ENCODE measurements at regions not wholly inside any gene's neighbourhood (a gene's known extent, or its start where the extent isn't known, plus 50 kb on each side); places are given as distances from the start of the nearest gene placed in this dataset.
"Not testable (repeated sequence)": the region's sequence is repeated elsewhere in the genome, so short reads cannot be mapped to it uniquely, and the experiment has no call there.

DNA sequence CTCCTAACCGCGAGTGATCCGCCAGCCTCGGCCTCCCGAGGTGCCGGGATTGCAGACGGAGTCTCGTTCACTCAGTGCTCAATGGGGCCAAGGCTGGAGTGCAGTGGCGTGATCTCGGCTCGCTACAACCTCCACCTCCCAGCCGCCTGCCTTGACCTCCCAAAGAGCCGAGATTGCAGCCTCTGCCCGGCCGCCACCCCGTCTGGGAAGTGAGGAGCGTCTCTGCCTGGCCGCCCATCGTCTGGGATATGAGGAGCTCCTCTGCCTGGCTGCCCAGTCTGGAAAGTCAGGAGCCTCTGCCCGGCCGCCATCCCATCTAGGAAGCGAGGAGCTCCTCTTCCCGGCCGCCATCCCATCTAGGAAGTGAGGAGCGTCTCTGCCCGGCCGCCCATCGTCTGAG is 58.8 kb upstream of the ANKRD30BL start:
- DNase-seq = not testable (repeated sequence)

- not testable (repeated sequence) for DNase-seq
These were observed 60.1 kb upstream of the ANKRD30BL start for GRCh38 chr2:132221886-132222285.

DNA sequence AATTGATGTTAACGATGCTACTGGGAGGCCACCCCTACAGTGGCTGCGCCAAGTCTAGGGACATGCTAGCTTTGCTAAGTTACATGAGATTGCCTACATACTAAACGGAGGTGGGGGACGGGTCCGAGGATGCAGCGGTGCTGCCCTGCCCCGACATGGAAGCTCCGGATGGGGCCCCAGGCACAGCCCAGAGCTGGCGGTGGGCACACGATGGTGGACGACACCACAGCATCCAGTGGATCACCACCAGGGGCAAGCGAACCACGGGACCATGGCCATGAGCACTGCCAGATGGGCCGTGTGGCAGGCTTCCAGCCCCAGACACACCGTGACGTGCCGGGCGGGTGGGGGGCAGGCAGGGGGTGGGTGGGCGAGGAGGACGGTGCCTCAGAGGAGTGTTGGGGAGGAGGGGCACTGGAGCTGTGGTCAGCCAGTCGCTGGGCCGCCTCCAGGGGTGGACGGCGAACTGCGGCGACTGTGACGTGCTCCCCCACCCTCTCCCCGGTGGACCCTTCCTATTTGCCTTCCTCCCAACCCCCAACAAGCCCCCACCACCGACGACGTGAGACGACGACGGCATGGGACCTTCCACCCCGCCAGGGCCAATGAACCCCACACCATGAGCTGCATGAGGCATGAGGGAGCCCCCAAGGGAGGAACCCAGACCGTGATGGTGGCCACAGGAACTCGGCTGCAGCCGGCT is 90.6 kb upstream of the ANKRD30BL start:
- no peak for DNase-seq

- no peak for DNase-seq
These were observed 91.1 kb upstream of the ANKRD30BL start for GRCh38 chr2:132252894-132253264.

DNA sequence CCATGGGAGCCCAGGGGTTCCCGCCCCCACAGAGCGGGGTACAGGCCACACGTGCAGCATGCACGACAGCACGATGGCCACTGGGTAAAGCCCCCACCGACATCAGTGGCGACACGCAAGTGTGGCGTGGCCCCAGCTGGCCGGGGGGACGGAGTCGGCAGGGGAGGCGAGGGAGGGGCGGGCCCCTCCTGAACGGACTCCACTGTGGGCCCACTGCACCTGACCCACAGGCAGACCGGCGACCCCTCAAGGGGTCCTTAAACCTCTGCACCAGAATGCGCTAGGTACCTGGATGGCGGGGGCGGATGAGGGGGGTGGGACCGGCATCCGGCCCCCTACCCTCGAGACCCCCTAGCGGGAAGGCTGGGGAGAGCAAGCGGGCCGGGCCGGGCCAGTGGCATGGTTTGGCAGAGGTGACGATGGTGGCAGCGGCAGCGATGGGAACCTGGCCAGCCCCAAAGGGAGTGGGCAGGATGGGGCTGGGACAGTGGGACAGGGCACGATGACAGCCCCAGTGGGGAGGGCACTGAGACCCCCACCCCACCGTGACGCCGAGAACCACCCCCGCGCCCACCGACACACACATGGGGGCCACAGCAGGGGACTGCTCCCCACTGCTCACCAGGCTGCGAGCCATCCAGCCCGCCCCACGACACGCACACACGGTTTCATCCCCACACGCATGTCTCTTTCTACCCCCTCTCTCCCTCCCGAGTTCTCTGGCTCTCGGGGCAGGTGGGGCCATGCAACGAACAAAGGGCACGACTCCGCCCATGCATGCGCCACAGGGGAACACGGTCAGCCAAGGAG is 91.9 kb upstream of the ANKRD30BL start:
- DNase-seq = no peak

- not testable (repeated sequence) for DNase-seq
These were observed 92.7 kb upstream of the ANKRD30BL start for GRCh38 chr2:132254306-132254919.

DNA sequence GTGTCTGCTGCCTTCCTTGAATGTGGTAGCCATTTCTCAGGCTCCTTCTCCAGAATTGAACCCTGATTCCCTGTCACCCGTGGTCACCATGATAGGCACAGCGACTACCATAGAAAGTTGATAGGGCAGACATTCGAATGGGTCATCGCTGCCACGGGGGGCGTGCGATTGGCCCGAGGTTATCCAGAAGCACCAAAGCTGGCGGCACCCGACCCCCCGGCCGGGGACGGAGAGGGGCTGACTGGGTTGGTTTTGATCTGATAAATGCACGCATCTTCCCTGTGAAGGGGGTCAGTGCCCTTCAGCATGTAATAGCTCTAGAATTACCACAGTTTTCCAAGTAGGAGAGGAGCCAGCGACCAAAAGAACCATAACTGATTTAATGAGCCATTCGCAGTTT is 94.0 kb upstream of the ANKRD30BL start:
- no peak for DNase-seq

DNA sequence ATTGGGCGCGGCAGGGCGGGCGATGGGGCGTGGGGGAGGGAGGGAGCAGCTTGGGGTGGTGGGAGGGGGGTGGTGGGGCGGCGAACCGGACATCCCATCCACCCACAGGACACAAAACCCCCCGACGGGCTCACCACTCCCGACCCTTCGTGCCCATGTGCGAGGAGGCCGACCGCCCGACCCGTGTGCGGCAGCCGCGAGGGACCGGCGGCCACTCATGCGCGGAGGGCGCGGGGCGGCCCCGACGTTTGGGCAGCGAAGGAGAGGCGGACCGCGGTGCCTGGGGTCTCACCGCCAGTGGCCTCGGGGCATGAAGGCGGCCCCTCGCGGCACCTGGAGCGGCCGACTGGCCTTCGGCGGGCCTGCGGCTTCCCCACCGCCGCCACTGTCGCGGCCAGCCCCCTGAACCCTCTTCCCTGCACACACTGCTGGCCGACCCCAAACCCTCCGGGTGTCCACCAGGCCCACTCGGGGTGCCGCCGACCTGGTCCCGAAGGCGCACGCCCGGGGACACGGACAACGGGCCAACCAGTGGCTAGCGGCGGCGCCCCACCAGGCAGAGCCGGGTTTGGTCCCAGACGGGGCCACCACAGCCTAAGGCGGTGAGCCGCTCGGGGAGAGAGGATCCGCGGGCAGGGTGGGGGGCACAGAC is 94.6 kb upstream of the ANKRD30BL start:
- no peak for DNase-seq

GRCh38 chr2:132256903-132257300 is 95.2 kb upstream of the ANKRD30BL start:
- not testable (repeated sequence) for DNase-seq

- not testable (repeated sequence) for DNase-seq
These were observed 95.8 kb upstream of the ANKRD30BL start for GRCh38 chr2:132257301-132258171.

DNA sequence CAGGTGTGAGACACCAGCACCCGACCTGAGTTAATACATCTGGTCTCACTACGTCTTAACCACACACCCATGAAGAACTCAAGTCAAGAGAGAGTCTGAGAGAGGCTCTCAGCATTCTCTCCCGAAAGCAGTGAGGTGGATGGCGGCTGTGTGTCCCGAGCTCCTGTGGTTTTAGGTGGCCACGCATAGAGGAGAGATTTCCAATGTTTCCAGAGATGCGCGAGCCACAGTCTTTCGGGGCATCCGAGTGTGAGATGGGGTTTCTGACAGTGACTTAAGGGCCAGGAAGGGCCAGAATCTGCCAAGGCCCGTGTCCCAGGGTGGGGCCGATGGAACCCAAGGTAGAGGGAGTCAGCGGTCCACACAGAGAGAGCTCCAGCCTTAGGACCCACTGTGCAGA is 97.5 kb upstream of the ANKRD30BL start:
- DNase-seq = not testable (repeated sequence)

DNA sequence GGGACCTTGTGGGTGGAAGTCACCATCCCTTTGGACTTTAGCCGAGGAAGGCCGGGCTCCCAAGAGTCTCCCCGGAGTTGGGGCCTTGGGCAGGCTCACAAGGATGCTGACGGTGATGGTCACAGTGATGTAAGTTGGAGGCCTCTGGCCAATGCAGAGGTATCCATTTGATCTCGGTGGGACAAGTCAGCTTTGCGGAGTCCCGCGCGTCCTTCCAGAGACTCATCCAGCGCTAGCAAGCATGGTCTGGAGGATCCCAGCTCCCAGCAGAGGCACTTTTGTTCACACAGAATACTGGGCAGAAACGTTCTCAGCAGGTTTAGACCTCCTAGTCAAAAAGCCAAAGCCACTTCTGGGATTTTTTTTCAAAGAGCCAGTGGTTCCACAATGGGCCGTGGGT is 103.8 kb upstream of the ANKRD30BL start:
- not testable (repeated sequence) for DNase-seq

DNA sequence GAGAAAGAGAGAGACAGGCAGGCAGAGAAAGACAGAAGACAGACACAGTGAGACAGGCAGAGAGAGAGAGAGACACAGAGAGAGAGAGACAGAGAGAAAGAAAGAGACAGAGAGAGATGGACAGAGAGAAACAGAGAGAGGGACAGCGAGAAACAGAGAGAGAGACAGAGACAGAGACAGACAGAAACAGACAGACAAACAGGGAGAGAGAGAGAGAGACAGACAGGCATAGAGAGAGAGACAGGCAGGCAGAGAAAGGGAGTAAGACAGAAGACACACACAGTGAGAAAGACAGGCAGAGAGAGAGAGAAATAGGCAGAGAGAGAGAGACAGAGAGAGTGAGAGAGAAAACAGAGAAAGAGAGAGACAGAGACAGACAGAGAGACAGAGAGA is 105.3 kb upstream of the ANKRD30BL start:
- no peak for DNase-seq

GRCh38 chr2:132267498-132268283 is 105.9 kb upstream of the ANKRD30BL start:
- DNase-seq = not testable (repeated sequence)

DNA sequence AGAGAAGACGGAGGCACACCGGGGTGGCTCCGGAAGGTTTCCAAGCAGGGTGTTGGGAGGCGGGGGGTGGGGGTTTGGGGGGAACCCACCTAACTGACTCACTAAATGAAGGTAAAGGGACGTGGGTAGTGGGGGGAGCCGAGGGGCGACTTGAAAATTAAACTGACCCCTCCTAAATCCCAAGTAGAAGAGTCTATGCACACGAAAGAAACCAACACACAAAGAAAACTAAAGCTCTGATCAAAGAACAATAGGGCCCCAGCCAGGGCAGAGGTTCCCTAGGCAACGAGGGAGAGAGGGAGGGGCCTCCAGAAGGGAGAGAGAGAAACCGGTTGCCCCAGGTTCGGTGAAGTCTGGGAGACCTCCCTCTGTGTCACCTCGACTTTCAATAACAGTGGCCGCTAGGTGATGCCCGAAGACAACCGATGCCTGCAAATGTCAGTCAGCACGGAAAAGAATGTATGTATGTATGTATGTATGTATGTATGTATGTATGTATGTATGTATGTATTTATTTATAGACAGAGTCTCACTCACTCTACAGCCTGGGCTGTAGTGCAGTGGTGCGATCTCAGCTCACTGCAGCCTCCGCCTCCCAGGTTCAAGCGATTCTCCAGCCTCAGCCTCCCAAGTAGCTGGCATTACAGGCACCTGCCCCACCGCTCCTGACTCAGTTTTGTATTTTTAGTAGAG is 106.7 kb upstream of the ANKRD30BL start:
- not testable (repeated sequence) for DNase-seq

DNA sequence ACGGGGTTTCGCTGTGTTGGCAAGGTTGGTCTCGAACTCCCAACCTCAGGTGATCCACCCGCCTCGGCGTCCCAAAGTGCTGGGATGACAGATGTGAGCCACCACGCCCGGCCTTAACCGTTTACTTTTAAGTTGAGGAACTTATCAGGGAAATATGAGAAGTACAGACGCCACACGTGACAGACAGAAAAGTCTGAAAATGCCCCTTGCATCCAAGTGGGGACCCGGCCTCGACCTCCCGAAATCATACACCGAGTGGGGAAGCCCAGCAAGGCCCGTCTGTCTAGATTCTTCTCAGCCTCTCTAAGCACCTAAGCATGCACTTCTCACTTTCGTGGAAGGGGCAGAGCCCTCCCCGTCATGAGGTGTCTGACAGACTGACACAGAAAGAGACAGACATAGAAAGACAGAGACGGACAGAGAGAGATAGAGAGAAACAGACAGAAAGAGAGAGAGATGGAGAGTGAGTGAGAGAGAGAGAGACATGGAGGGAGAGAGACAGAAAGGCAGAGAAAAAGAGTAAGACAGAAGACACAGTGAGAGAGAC is 107.3 kb upstream of the ANKRD30BL start:
- DNase-seq = no peak

GRCh38 chr2:132270255-132270654 is 108.5 kb upstream of the ANKRD30BL start:
- no peak for DNase-seq

DNA sequence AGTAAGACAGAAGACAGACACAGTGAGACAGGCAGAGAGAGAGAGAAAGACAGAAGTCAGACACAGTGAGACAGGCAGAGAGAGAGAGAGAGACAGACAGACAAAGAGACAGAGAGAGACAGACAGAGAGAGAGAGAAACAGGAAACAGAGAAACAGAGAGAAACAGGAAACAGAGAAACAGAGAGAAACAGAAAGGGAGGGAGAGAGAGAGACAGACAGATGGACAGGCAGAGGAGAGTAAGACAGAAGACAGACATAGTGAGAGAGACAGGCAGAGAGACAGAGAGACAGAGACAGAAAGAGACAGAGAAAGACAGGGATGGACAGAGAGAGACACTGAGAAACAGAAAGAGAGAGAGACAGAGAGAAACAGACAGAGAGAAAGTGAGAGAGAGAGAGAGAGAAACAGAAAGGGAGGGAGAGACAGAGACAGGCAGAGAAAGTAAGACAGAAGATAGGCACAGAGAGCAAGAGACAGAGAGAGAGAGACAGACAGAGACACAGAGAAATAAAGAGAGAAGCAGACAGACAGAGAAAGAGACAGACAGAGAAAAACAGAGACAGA is 109.3 kb upstream of the ANKRD30BL start:
- no peak for DNase-seq

GRCh38 chr2:132271794-132272193 is 110.0 kb upstream of the ANKRD30BL start:
- DNase-seq = not testable (repeated sequence)

DNA sequence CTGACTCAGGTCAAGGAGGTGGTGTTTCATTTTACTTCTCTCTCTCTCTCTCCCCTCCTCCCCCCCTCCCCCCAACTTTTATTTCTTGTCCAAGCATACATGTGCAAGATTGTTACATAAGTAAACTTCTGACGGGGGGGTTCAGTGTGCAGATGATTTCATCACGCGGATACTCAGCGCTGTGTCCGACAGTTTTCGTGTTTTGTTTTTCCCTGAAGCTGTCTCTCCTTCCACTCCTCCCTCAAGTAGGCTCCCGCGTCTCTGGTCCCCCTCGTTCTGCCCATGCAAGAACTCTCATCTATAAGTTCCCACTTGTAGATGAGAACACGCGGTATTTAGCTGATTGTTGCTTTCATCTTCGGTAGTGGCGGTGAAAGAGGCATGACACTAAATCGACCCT is 111.0 kb upstream of the ANKRD30BL start:
- no peak for DNase-seq

All from NCI-H2227 treated with DMSO at 0.1 percent for 48 hours (cell line).